ENCODE measurements at regions not wholly inside any gene's neighbourhood (a gene's known extent, or its start where the extent isn't known, plus 50 kb on each side); places are given as distances from the start of the nearest gene placed in this dataset.

DNA sequence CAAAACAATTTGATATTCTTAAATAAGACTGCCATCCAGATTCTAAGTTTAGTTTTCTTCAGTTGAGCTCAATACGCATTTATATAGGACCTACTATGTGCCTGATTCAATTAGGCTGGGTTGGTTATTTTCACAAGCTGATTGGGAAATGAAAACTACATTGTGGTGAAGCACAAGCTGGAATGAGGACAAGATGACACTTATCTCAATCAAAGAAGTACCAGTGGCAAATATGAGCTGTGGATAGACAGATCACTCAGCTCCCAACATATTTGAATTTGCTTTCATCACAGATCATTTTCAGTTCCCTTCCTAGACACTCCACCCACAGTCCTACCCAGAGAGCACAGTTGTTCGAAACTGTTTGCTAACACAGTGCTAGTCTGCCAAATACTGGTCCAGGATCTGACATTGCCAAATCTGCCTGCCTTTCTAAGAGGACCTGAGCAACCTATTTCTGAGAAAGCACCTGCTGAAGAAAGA lies 74.7 kb downstream of the LLPH start:
- TF ChIP-seq, protein P1, sequence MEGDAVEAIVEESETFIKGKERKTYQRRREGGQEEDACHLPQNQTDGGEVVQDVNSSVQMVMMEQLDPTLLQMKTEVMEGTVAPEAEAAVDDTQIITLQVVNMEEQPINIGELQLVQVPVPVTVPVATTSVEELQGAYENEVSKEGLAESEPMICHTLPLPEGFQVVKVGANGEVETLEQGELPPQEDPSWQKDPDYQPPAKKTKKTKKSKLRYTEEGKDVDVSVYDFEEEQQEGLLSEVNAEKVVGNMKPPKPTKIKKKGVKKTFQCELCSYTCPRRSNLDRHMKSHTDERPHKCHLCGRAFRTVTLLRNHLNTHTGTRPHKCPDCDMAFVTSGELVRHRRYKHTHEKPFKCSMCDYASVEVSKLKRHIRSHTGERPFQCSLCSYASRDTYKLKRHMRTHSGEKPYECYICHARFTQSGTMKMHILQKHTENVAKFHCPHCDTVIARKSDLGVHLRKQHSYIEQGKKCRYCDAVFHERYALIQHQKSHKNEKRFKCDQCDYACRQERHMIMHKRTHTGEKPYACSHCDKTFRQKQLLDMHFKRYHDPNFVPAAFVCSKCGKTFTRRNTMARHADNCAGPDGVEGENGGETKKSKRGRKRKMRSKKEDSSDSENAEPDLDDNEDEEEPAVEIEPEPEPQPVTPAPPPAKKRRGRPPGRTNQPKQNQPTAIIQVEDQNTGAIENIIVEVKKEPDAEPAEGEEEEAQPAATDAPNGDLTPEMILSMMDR (IDR thresholded peaks at IDR 0.05) = no peak
- no peak overlapping the region for H3K4me3 Mint-ChIP-seq
- peaks cover 33% of the 10 kb centered on the region for H3K4me1 Mint-ChIP-seq
- H3K27me3 Mint-ChIP-seq (ENCODE audit: low read depth, poor library complexity) = peaks cover 3% of the 10 kb centered on the region
- no peak for DNase-seq
- H3K27ac Mint-ChIP-seq = no peak overlapping the region
- no peaks in the 10 kb centered on the region for H3K9me3 Mint-ChIP-seq
- no peaks in the 10 kb centered on the region for H3K36me3 Mint-ChIP-seq (ENCODE audit: low read depth)

DNA sequence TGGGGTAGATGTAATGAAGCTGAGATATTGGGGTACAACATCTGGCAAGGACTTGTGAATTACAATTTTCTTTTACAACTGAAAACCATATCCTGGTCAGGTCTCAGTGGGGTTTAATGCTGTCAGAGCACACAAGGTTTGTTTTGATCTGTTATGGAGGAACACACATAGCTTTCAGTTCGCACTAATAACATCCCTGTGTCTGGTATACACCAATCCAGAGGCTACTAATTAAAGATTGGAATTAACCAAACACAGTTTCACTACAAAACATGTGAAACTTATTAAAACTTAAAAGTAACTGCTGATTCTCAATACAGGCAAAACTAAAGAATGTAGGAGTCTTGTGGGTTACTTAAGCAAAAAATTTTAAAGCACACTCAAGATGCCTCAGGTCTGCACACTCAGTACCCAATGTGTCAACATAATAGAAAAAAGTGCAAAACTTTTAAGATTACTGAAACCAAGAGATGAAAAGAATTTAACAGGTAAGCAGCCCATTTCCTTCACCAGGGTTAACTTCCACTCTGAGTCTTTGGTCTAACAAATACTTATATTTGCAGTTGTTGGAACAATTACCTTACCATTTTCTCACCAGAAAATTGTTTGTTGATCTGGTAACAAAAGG lies 77.4 kb downstream of the LLPH start:
- Mint-ChIP-seq H3K4me3 (no peak overlapping the region), H3K27ac (no peak overlapping the region), H3K36me3 (ENCODE audit: low read depth) (no peaks in the 10 kb centered on the region), H3K4me1 (peaks cover 22% of the 10 kb centered on the region), H3K27me3 (ENCODE audit: low read depth, poor library complexity) (no peaks in the 10 kb centered on the region), H3K9me3 (no peaks in the 10 kb centered on the region)
- DNase-seq = no peak
- TF ChIP-seq, protein P1 (IDR thresholded peaks at IDR 0.05) = no peak

DNA sequence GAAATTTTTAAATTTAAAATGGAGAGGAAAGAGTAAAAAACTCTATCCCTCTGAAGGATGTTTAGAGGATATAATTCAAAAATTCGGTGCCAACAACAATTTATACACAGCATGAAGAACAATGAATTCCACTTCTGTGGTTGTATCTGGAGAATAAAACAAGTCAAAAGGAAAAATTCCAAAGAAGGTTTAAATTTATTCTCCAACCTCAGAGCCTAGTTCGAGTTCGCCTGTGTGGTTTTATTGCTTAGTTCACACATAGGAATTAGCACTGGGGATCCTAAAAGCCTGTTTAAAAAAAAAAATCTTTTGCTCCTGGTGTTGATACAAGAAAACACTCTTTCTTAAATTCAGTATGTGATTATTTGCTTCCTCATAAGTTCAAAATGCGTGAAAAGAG lies 79.2 kb downstream of the LLPH start:
- TF ChIP-seq, protein P1 (IDR thresholded peaks at IDR 0.05) = no peak
- Mint-ChIP-seq H3K27ac (no peak overlapping the region), H3K4me3 (no peak overlapping the region), H3K4me1 (peaks cover 28% of the 10 kb centered on the region), H3K27me3 (ENCODE audit: low read depth, poor library complexity) (no peaks in the 10 kb centered on the region), H3K9me3 (no peaks in the 10 kb centered on the region), H3K36me3 (ENCODE audit: low read depth) (no peaks in the 10 kb centered on the region)
- DNase-seq = no peak

DNA sequence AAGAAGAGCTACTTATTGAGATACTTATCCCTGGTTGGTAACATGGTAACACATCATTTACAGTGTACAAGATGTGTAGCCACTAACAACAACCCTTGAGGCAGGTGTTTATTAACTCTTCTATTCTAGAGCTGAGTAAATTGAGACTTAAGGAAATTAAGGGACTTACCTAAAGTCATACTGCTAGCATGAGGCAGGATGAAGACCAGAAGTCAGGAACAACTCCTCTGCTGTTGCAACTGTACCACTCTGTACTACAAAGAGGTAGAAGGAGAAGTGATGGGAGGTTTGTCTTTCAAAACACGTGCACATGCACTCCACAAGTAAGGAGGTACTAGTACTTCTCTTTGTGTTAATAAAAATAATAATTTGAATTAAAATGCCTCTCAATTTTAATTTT lies 79.9 kb downstream of the LLPH start:
- Mint-ChIP-seq H3K27ac (no peak overlapping the region), H3K4me3 (no peak overlapping the region), H3K4me1 (peaks cover 30% of the 10 kb centered on the region), H3K36me3 (ENCODE audit: low read depth) (no peaks in the 10 kb centered on the region), H3K27me3 (ENCODE audit: low read depth, poor library complexity) (no peaks in the 10 kb centered on the region), H3K9me3 (no peaks in the 10 kb centered on the region)
- TF ChIP-seq, protein P1 (IDR thresholded peaks at IDR 0.05) = no peak
- DNase-seq = no peak

DNA sequence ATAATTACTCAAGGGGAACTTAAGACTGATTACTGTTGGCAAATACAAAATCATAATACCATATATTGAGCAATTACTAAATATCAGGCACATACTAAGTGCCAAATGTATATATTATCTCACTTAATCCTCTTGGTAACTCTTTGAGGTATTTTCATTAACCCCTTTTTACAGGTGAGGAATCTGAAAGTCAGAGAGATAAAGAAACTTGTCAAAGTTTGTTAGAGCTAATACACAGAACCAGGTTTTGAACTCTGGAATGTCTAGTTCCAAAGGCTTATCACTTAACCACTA lies 80.3 kb downstream of the LLPH start:
- H3K4me3 Mint-ChIP-seq = no peak overlapping the region
- no peak overlapping the region for H3K27ac Mint-ChIP-seq
- H3K36me3 Mint-ChIP-seq (ENCODE audit: low read depth) = no peaks in the 10 kb centered on the region
- no peaks in the 10 kb centered on the region for H3K27me3 Mint-ChIP-seq (ENCODE audit: low read depth, poor library complexity)
- no peak for DNase-seq
- TF ChIP-seq, protein P1 (IDR thresholded peaks at IDR 0.05) = no peak
- H3K9me3 Mint-ChIP-seq = no peaks in the 10 kb centered on the region
- H3K4me1 Mint-ChIP-seq = peaks cover 30% of the 10 kb centered on the region

DNA sequence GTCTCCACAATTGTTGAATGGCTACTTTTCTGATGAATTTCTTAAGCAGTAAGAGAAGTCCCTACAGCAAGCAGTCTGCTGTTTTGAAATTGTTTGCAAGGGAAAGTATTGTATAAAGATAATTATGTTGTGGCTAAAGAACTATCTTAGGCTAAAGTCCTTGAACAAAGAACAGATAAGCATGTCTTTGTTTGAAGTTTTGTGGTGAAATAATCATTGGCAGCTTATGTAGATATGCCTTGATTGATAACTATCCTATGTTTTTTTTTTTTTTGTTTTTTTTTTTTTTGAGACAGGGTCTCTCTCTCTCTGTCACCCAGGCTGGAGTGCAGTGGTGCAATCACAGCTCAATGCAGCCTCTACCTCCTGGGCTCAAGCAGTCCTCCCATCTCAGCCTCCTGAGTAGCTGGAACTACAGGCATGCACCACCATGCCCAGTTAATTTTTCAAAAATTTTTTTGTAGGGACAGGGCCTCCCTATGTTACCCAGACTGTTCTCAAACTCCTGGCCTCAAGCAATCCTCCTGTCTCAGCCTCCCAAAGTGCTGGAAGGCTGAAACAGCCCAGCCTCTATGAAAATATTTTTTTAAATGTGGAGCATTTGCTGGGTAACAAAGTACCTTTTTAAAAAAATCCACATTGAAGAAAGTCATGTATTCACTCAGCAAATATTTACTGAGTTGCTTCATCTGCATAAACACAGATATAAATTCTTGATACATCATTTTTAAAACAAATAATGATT lies 80.8 kb downstream of the LLPH start:
- Mint-ChIP-seq H3K27me3 (ENCODE audit: low read depth, poor library complexity) (no peaks in the 10 kb centered on the region), H3K36me3 (ENCODE audit: low read depth) (no peaks in the 10 kb centered on the region), H3K9me3 (no peaks in the 10 kb centered on the region), H3K4me1 (peaks cover 30% of the 10 kb centered on the region), H3K27ac (no peak overlapping the region), H3K4me3 (no peak overlapping the region)
- TF ChIP-seq, protein P1 (IDR thresholded peaks at IDR 0.05) = no peak
- DNase-seq = no peak
